ENCODE measurements at regions not wholly inside any gene's neighbourhood (a gene's known extent, or its start where the extent isn't known, plus 50 kb on each side); places are given as distances from the start of the nearest gene placed in this dataset.
"Not testable (repeated sequence)": the region's sequence is repeated elsewhere in the genome, so short reads cannot be mapped to it uniquely, and the experiment has no call there.

GRCh38 chr4:127001933-127002332 is 630.8 kb upstream of the INTU start:
- H3K9me3 ChIP-seq = peaks cover 0 to 2% (median 0%) of the 10 kb centered on the region in 4 donors
- no peaks in the 10 kb centered on the region for H3K4me1 ChIP-seq
- no peak overlapping the region for H3K4me3 ChIP-seq
- no peak for DNase-seq
- no peaks in the 10 kb centered on the region for H3K27me3 ChIP-seq
- TF ChIP-seq, protein P1, sequence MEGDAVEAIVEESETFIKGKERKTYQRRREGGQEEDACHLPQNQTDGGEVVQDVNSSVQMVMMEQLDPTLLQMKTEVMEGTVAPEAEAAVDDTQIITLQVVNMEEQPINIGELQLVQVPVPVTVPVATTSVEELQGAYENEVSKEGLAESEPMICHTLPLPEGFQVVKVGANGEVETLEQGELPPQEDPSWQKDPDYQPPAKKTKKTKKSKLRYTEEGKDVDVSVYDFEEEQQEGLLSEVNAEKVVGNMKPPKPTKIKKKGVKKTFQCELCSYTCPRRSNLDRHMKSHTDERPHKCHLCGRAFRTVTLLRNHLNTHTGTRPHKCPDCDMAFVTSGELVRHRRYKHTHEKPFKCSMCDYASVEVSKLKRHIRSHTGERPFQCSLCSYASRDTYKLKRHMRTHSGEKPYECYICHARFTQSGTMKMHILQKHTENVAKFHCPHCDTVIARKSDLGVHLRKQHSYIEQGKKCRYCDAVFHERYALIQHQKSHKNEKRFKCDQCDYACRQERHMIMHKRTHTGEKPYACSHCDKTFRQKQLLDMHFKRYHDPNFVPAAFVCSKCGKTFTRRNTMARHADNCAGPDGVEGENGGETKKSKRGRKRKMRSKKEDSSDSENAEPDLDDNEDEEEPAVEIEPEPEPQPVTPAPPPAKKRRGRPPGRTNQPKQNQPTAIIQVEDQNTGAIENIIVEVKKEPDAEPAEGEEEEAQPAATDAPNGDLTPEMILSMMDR (IDR thresholded peaks at IDR 0.05) = no peak
- no peak for TF ChIP-seq POLR2A (IDR thresholded peaks at IDR 0.05)
- no peak overlapping the region for H3K27ac ChIP-seq
- H3K36me3 ChIP-seq = no peaks in the 10 kb centered on the region

GRCh38 chr4:127006446-127006877 is 626.3 kb upstream of the INTU start:
- Histone ChIP-seq H3K27ac (no peak overlapping the region), H3K27me3 (no peaks in the 10 kb centered on the region), H3K36me3 (no peaks in the 10 kb centered on the region), H3K4me3 (no peak overlapping the region), H3K4me1 (no peaks in the 10 kb centered on the region), H3K9me3 (no peaks in the 10 kb centered on the region)
- no peak for DNase-seq
- no peak for TF ChIP-seq POLR2A (IDR thresholded peaks at IDR 0.05)
- TF ChIP-seq, protein P1 (IDR thresholded peaks at IDR 0.05) = no peak

GRCh38 chr4:127007305-127007704 is 625.5 kb upstream of the INTU start:
- no peak for DNase-seq

GRCh38 chr4:127012549-127012948 is 620.2 kb upstream of the INTU start:
- H3K36me3 ChIP-seq = no peaks in the 10 kb centered on the region
- H3K4me3 ChIP-seq = no peak overlapping the region
- H3K27me3 ChIP-seq = no peaks in the 10 kb centered on the region
- H3K9me3 ChIP-seq = no peaks in the 10 kb centered on the region
- TF ChIP-seq POLR2A (IDR thresholded peaks at IDR 0.05) = no peak
- TF ChIP-seq, protein P1 (IDR thresholded peaks at IDR 0.05) = no peak
- H3K4me1 ChIP-seq = no peaks in the 10 kb centered on the region
- DNase-seq = no peak
- H3K27ac ChIP-seq = no peak overlapping the region

More at GRCh38 chr4:127007305-127007704, 625.5 kb upstream of the INTU start:
- Histone ChIP-seq H3K27me3 (no peaks in the 10 kb centered on the region), H3K36me3 (no peaks in the 10 kb centered on the region), H3K4me1 (no peaks in the 10 kb centered on the region), H3K4me3 (no peak overlapping the region), H3K27ac (no peak overlapping the region), H3K9me3 (no peaks in the 10 kb centered on the region)
- no peak for TF ChIP-seq POLR2A (IDR thresholded peaks at IDR 0.05)
- TF ChIP-seq, protein P1 (IDR thresholded peaks at IDR 0.05) = no peak

DNA sequence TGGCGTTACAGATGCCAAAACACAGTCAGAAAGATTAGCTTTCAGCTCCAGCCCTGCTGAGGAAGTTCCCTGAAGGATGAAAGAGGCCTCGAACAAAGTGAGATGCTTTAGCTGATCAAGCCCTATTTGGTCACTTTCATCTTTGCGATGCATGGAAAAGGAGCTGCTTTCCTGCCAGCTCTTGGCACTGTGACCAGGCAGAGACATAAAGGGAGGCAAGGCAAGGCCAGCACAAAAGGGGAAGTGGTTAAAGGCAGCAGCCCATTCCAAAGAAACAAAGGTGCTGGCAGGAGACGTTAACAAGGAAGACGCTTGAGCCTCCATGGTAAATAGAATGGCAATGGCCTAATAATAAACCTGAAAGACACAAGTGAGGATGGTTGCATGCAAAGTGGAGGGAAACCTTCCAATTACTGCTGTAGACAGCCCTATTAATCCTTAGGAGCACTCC is 617.1 kb upstream of the INTU start:
- no peaks in the 10 kb centered on the region for H3K4me1 ChIP-seq
- no peak overlapping the region for H3K27ac ChIP-seq
- H3K36me3 ChIP-seq = no peaks in the 10 kb centered on the region
- no peak for DNase-seq
- TF ChIP-seq, protein P1 (IDR thresholded peaks at IDR 0.05) = no peak
- no peak for TF ChIP-seq POLR2A (IDR thresholded peaks at IDR 0.05)
- H3K4me3 ChIP-seq = no peak overlapping the region
- no peaks in the 10 kb centered on the region for H3K27me3 ChIP-seq
- H3K9me3 ChIP-seq = no peaks in the 10 kb centered on the region

DNA sequence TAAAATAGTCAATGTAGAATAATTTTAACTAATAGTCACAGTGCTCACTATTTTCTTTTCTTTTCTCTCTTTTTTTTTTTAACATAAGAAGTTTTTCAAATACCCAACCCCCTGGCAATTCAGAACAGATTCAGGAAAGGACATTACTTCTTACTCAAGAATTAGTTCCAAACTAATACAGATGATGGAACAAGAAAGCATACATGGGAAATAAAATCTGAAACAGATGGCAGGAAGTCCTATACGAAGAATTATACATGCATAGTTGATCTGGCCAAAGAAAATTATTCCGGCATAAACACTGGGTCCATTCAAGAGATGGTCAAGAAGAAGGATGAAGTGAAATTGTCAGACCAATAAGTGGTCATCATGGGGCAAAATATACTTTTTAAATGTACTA is 614.4 kb upstream of the INTU start:
- Histone ChIP-seq H3K36me3 (no peaks in the 10 kb centered on the region), H3K9me3 (no peaks in the 10 kb centered on the region), H3K4me1 (no peaks in the 10 kb centered on the region), H3K27ac (no peak overlapping the region), H3K27me3 (no peaks in the 10 kb centered on the region), H3K4me3 (no peak overlapping the region)
- no peak for DNase-seq
- TF ChIP-seq, protein P1 (IDR thresholded peaks at IDR 0.05) = no peak
- no peak for TF ChIP-seq POLR2A (IDR thresholded peaks at IDR 0.05)

DNA sequence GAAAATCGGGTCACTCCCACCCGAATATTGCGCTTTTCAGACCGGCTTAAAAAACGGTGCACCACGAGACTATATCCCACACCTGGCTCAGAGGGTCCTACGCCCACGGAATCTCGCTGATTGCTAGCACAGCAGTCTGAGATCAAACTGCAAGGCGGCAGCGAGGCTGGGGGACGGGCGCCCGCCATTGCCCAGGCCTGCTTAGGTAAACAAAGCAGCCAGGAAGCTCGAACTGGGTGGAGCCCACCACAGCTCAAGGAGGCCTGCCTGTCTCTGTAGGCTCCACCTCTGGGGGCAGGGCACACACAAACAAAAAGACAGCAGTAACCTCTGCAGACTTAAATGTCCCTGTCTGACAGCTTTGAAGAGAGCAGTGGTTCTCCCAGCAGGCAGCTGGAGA is 611.9 kb upstream of the INTU start:
- not testable (repeated sequence) for H3K4me1 ChIP-seq, H3K36me3 ChIP-seq, H3K27me3 ChIP-seq, H3K4me3 ChIP-seq, H3K27ac ChIP-seq, DNase-seq, H3K9me3 ChIP-seq

All from Peyer's patch (tissue), 4 donors.